22Rv1 (cell line): ENCODE measurements at regions not wholly inside any gene's neighbourhood (a gene's known extent, or its start where the extent isn't known, plus 50 kb on each side); places are given as distances from the start of the nearest gene placed in this dataset.
"Not testable (repeated sequence)": the region's sequence is repeated elsewhere in the genome, so short reads cannot be mapped to it uniquely, and the experiment has no call there.

Experiments
- H3K27ac ChIP-seq: fragments of 450-650 bp; 2 replicates; pipeline ENCODE4 v1.5.1; 2017
- ZFX ChIP-seq: fragments of 450-650 bp; IDR thresholded peaks from 2 replicates; pipeline ENCODE4 v1.6.1; 2017; ENCODE audit warnings: antibody characterized with exemption, borderline replicate concordance
- TF ChIP-seq, protein P1 (sequence below): fragments of 450-650 bp; IDR thresholded peaks from 2 replicates; pipeline ENCODE4 v1.5.1; 2017; ENCODE audit warnings: mild to moderate bottlenecking

DNA sequence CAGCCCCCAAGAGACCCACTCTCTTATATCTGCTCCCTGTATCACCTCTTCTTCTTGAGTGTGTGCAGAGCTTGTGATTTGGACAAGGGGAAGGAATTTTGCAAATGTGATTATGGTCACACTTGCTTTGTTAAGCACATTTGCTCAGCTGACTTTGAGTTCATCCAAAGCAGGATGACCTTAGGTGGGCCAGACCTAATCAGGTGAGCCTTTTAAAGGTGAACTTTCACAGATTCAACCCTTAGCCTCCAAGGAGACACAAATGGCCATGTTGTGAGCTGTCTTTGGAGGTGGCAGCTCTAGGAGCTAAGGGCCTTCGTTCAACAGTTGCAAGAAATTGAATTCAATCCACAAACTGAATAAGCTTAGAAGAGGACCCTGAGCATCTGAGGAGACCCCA lies 147.8 kb downstream of the DEFB131A start:
- no peak overlapping the region for H3K27ac ChIP-seq
- TF ChIP-seq, protein P1, sequence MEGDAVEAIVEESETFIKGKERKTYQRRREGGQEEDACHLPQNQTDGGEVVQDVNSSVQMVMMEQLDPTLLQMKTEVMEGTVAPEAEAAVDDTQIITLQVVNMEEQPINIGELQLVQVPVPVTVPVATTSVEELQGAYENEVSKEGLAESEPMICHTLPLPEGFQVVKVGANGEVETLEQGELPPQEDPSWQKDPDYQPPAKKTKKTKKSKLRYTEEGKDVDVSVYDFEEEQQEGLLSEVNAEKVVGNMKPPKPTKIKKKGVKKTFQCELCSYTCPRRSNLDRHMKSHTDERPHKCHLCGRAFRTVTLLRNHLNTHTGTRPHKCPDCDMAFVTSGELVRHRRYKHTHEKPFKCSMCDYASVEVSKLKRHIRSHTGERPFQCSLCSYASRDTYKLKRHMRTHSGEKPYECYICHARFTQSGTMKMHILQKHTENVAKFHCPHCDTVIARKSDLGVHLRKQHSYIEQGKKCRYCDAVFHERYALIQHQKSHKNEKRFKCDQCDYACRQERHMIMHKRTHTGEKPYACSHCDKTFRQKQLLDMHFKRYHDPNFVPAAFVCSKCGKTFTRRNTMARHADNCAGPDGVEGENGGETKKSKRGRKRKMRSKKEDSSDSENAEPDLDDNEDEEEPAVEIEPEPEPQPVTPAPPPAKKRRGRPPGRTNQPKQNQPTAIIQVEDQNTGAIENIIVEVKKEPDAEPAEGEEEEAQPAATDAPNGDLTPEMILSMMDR, result no peak
- TF ChIP-seq ZFX, result no peak

DNA sequence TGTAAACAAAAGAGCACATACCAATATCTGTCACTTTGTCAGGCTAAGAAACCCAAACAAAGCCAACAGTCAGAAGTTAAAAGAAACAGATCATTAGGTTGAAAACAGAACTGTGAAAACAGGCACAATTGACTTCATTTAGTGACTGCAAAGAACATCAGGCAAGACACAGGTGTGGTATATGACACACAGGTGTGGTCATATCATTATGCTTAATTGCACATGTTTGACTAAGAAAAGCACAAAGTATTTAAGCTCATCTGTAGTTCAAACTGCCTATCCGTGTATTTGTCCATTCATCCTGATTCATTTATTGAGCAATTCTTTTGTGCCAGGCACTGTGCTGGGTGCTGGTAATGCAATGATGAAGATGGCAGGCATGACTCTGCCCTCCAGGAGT lies 150.7 kb downstream of the DEFB131A start:
- TF ChIP-seq, protein P1, result no peak
- no peak for TF ChIP-seq ZFX
- H3K27ac ChIP-seq, result no peak overlapping the region

DNA sequence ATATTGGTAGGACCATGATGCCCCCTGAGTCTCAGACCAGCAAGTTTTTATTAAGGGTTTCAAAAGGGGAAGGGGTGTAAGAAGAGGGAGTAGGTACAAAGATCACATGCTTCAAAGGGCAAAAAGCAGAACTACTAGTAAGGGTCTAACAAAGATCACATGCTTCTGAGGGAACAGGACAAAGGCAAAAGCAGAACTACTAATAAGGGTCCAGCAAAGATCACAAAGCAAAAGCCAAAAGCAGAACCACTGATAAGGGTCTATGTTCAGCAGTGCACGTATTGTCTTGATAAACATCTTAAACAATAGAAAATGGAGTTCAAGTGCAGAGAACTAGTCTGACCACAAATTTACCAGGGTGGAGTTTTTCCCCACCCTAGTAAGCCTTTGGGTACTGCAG lies 151.3 kb downstream of the DEFB131A start:
- not testable (repeated sequence) for H3K27ac ChIP-seq

DNA sequence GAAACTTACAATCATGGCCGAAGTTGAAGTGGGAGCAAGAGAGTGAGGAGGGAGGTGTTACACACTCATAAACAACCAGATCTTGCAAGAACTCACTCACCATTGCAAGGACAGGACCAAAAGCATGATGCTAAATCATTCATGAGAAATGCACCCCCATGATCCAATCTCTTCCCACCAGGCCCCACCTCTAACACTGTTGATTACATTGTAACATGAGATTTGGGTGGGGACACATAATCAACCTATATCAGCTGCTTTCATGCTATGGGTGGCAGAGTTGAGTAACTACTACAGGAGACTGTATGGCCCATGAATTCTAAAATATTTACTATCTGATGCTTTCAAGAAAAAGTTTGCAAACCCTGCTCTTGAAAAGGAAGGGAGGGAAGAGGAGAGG lies 155.1 kb downstream of the DEFB131A start:
- H3K27ac ChIP-seq, result no peak overlapping the region
- TF ChIP-seq ZFX, result no peak
- TF ChIP-seq, protein P1, result no peak

DNA sequence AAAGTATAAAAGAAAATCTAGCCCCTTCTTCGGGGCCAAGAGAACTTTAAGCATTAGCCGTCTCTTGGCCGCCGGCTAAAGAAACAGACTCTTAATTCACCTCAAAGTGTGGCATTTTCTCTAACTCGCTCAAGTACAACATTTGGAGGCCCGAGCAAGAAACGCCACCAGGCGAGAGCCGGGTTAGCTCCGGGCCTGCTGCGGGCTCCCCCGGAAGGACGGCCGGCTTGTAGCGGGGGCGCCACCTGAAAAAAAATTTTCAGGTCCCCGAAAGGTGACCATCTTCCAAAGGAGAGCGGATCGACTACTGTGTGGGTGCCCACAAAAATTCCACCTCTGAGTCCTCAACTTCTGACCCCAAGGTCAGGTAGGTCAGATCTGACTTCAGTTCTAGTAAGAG lies 156.0 kb downstream of the DEFB131A start:
- TF ChIP-seq ZFX, result no peak
- TF ChIP-seq, protein P1, result no peak
- H3K27ac ChIP-seq, result no peak overlapping the region

DNA sequence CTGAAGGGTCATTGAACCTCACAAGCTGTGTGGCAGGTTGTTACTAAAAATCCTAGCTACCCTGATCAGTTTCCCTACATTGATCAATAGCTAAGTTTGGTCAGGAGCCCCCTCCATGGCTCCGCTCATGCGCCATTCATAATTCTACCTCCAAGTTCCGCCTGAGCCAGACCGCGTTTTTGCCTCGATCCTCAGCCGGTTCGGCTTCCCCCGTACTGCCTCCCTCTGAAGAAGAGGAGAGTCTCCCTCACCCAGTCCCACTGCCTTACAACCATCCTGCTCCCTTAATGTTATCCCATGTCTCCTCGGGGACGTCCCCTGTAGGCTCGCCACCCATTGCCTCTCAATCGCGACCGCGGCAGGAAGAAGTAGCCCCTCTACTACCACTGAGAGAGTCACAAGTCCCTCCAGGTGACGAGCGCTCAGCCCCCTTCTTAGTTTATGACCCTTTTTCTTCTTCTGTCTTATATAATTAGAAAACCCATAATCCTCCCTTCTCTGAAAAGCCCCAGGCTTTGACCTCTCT lies 158.2 kb downstream of the DEFB131A start:
- TF ChIP-seq, protein P1, result no peak
- TF ChIP-seq ZFX, result no peak
- H3K27ac ChIP-seq, result no peak overlapping the region

DNA sequence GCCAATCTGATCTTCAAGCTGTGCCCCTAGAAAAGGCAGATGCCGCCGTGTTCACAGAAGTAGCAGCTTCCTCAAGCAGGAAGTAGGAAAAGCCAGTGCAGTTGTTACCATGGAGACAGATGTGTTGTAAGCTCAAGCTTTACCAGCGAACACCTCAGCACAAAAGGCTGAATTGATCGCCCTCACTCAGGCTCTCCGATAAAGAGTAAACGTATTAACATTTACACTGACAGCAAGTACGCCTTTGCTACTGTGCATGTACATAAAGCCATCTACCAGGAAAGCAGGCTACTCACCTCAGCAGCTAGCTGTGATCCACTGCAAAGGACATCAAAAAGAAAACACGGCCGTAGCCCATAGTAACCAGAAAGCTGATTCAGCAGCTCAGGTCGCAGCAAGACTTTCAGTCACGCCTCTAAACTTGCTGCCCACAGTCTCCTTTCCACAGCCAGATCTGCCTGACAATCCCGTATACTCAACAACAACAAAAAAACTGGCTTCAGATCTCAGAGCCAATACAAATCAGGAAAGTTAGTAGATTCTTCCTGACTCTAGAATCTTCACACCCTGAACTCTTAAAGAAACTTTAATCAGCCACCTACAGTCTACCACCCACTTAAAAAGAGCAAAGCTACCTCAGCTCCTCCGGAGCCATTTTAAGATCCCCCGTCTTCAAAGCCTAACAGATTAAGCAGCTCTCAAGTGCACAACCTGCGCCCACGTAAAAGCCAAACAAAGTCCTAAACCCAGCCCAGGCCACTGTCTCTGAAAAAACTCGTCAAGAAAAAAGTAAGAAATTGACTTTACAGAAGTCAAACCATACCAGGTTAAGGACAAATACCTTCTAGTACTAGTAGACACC lies 160.0 kb downstream of the DEFB131A start:
- not testable (repeated sequence) for H3K27ac ChIP-seq

DNA sequence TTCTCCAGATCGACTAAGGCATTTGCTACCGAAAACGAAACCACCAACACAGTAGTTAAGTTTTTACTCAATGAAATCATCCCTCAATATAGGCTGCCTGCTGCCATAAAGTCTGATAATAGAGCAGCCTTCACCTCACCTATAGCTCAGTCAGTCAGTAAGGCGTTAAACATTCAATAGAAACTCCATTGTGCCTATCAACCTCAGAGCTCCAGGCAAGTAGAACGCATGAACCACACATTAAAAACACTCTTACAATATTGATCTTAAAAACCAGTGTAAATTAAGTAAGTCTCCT lies 160.6 kb downstream of the DEFB131A start:
- H3K27ac ChIP-seq, result not testable (repeated sequence)

DNA sequence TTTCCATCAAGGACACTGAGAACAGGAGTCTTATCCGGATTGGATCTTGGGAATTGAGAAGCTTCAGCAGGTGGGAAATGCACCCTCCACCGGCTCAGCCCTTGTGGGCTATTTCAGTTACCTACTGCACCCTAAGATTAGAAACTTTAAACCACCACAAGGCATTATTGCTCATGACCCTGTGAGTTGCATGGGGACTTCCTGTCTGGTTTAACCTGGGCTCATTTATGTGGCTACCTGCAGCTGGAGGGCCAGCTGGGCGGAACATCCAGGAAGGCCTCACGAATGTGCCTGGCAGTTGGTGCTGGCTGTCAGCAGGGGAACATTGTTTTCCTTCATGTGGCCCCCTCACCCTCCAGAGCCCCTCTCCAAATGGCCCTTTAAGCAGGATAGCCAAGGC lies 164.1 kb downstream of the DEFB131A start:
- no peak overlapping the region for H3K27ac ChIP-seq

DNA sequence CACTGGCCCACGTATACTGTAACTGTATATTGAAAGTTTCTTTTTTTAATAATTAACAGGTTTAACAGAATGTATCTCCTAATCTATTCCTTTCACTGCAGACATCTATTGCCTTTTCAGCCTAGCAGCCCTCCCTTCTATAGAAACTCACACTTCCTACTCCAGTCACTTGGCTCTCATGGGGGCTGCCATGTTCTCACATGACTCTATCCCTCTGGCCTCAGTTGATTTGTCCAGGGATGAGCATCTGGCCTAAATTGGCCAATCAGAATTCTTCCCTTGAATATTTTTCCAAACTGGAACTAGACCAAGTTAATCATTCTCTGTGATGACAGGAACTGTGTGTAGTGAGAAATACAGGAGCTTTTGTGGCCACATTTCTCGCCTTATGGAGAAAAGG lies 166.1 kb downstream of the DEFB131A start:
- H3K27ac ChIP-seq, result not testable (repeated sequence)

More for the DNA sequence above, 164.1 kb downstream of the DEFB131A start:
- no peak for TF ChIP-seq ZFX
- TF ChIP-seq, protein P1, result no peak
